Astrocyte (in vitro differentiated cells and primary cell): ENCODE measurements at regions not wholly inside any gene's neighbourhood (a gene's known extent, or its start where the extent isn't known, plus 50 kb on each side); places are given as distances from the start of the nearest gene placed in this dataset.

Source experiments
- EZH2 ChIP-seq: IDR thresholded peaks from 2 replicates; pipeline ENCODE4 v1.6.1; 2012; ENCODE audit warnings: mild to moderate bottlenecking, low read length, inconsistent platforms; ENCODE audit not compliant: insufficient read depth
- TF ChIP-seq, protein P1 (sequence below): IDR thresholded peaks from 2 replicates; pipeline ENCODE4 v1.5.1; 2011; ENCODE audit warnings: low read depth, mild to moderate bottlenecking, inconsistent platforms, low read length, moderate library complexity; ENCODE audit not compliant: insufficient read depth

- TF ChIP-seq, protein P1, sequence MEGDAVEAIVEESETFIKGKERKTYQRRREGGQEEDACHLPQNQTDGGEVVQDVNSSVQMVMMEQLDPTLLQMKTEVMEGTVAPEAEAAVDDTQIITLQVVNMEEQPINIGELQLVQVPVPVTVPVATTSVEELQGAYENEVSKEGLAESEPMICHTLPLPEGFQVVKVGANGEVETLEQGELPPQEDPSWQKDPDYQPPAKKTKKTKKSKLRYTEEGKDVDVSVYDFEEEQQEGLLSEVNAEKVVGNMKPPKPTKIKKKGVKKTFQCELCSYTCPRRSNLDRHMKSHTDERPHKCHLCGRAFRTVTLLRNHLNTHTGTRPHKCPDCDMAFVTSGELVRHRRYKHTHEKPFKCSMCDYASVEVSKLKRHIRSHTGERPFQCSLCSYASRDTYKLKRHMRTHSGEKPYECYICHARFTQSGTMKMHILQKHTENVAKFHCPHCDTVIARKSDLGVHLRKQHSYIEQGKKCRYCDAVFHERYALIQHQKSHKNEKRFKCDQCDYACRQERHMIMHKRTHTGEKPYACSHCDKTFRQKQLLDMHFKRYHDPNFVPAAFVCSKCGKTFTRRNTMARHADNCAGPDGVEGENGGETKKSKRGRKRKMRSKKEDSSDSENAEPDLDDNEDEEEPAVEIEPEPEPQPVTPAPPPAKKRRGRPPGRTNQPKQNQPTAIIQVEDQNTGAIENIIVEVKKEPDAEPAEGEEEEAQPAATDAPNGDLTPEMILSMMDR = no peak
- TF ChIP-seq EZH2 = no peak
Observed at GRCh38 chr9:38211002-38211401, 142.0 kb upstream of the SHB start.
